ENCODE measurements at regions not wholly inside any gene's neighbourhood (a gene's known extent, or its start where the extent isn't known, plus 50 kb on each side); places are given as distances from the start of the nearest gene placed in this dataset.

GRCh38 chr4:71181332-71181731 lies 157.5 kb upstream of the SLC4A4 start:
- TF ChIP-seq CREB5 (CRISPR knock-in tag; IDR thresholded peaks at IDR 0.05; ENCODE audit: low read depth) = no peak
- TF ChIP-seq GLIS3 (CRISPR knock-in tag; IDR thresholded peaks at IDR 0.05) = no peak
- no peak for TF ChIP-seq PATZ1 (CRISPR knock-in tag; IDR thresholded peaks at IDR 0.05; ENCODE audit: borderline replicate concordance)
- no peak for TF ChIP-seq ZNF8 (CRISPR knock-in tag; IDR thresholded peaks at IDR 0.05)
- no peak for TF ChIP-seq TCF4 (CRISPR knock-in tag; IDR thresholded peaks at IDR 0.05; ENCODE audit: borderline replicate concordance)
- TF ChIP-seq PPARA (CRISPR knock-in tag; IDR thresholded peaks at IDR 0.05; ENCODE audit: borderline replicate concordance) = no peak
- no peak for TF ChIP-seq RARB (CRISPR knock-in tag; IDR thresholded peaks at IDR 0.05)
- TF ChIP-seq TSHZ2 (CRISPR knock-in tag; IDR thresholded peaks at IDR 0.05) = no peak

All from SK-N-SH treated with all-trans-retinoic acid at 6 μM for 48 hours (cell line).